GM23338 (cell line): ENCODE measurements at regions not wholly inside any gene's neighbourhood (a gene's known extent, or its start where the extent isn't known, plus 50 kb on each side); places are given as distances from the start of the nearest gene placed in this dataset.

Experiments used
- CREB1 ChIP-seq: fragments of 250-450 bp; sonication (Bioruptor Pico); IDR thresholded peaks from 2 replicates; pipeline ENCODE4 v1.5.0; 2020; ENCODE audit warnings: low read depth, mild to moderate bottlenecking, moderate library complexity
- EZH2 ChIP-seq: fragments of 200-600 bp; sonication (generic); IDR thresholded peaks from one replicate; pipeline ENCODE4 v1.8.0; 2017; ENCODE audit warnings: antibody characterized with exemption, mild to moderate bottlenecking, low read depth; ENCODE audit not compliant: unreplicated experiment
- EZH2phosphoT487 ChIP-seq: fragments of 200-600 bp; sonication (generic); IDR thresholded peaks from one replicate; pipeline ENCODE4 v1.8.1; 2018; ENCODE audit warnings: antibody characterized with exemption; ENCODE audit not compliant: unreplicated experiment
- JUNB ChIP-seq: IDR thresholded peaks from one replicate; pipeline ENCODE4 v1.6.1; 2016; ENCODE audit warnings: antibody characterized with exemption; ENCODE audit not compliant: unreplicated experiment
- POLR2AphosphoS5 ChIP-seq: IDR thresholded peaks from 2 replicates; pipeline ENCODE4 v1.6.1; 2016; ENCODE audit warnings: antibody characterized with exemption, low read depth
- STAT1 ChIP-seq: IDR thresholded peaks from one replicate; pipeline ENCODE4 v1.6.1; 2016; ENCODE audit warnings: antibody characterized with exemption; ENCODE audit not compliant: unreplicated experiment
- ZNF114 ChIP-seq: fragments of 250-450 bp; sonication (Bioruptor Pico); IDR thresholded peaks from 2 replicates; pipeline ENCODE4 v1.5.0; 2020; ENCODE audit warnings: mild to moderate bottlenecking, moderate library complexity
- TF ChIP-seq, protein P1 (sequence below), 2 experiments: fragments of 200-600 bp in 1 of 2; sonication (generic) in 1 of 2; conservative IDR thresholded peaks; 2 replicates each; pipeline versions ENCODE4 v1.5.1 to v1.6.1; 2016 to 2017; ENCODE audit warnings: antibody characterized with exemption in 2 of 2, low read depth in 2 of 2, mild to moderate bottlenecking in 2 of 2, moderate library complexity in 1 of 2
- TF ChIP-seq, protein P2 (sequence below): IDR thresholded peaks from one replicate; pipeline ENCODE4 v1.6.1; 2018; ENCODE audit warnings: antibody characterized with exemption; ENCODE audit not compliant: unreplicated experiment
- TF ChIP-seq, protein P3 (sequence below): IDR thresholded peaks from 2 replicates; pipeline ENCODE4 v1.6.1; 2016; ENCODE audit warnings: antibody characterized with exemption

DNA sequence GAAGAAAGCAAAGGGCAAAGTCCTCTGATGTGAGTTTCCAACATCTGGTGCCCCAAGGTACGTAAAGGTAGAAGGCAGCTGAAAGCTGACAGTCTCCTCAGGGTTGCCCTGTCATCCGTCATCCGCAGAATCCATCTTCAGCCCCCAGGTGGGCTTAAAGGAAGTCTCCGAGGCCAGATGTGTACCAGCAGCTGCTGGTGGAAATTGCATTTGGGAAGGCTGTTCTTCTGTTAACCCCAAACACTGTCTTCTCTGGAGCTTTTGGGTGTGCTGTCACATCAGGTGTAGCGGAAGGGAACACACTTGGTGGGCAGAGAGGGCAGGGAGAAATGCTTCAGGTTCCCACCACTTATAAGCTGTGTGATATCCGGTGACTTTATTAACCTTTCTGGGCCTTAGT lies 310.0 kb upstream of the GATB start:
- TF ChIP-seq, protein P1, sequence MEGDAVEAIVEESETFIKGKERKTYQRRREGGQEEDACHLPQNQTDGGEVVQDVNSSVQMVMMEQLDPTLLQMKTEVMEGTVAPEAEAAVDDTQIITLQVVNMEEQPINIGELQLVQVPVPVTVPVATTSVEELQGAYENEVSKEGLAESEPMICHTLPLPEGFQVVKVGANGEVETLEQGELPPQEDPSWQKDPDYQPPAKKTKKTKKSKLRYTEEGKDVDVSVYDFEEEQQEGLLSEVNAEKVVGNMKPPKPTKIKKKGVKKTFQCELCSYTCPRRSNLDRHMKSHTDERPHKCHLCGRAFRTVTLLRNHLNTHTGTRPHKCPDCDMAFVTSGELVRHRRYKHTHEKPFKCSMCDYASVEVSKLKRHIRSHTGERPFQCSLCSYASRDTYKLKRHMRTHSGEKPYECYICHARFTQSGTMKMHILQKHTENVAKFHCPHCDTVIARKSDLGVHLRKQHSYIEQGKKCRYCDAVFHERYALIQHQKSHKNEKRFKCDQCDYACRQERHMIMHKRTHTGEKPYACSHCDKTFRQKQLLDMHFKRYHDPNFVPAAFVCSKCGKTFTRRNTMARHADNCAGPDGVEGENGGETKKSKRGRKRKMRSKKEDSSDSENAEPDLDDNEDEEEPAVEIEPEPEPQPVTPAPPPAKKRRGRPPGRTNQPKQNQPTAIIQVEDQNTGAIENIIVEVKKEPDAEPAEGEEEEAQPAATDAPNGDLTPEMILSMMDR (conservative IDR thresholded peaks at IDR 0.05; ENCODE audit: low read depth in 2 of 2): no peak
- TF ChIP-seq POLR2AphosphoS5 (no peak), EZH2 (no peak), EZH2phosphoT487 (no peak), JUNB (no peak), CREB1 (CRISPR knock-in tag) (no peak), ZNF114 (no peak), STAT1 (no peak)
- TF ChIP-seq, protein P2, sequence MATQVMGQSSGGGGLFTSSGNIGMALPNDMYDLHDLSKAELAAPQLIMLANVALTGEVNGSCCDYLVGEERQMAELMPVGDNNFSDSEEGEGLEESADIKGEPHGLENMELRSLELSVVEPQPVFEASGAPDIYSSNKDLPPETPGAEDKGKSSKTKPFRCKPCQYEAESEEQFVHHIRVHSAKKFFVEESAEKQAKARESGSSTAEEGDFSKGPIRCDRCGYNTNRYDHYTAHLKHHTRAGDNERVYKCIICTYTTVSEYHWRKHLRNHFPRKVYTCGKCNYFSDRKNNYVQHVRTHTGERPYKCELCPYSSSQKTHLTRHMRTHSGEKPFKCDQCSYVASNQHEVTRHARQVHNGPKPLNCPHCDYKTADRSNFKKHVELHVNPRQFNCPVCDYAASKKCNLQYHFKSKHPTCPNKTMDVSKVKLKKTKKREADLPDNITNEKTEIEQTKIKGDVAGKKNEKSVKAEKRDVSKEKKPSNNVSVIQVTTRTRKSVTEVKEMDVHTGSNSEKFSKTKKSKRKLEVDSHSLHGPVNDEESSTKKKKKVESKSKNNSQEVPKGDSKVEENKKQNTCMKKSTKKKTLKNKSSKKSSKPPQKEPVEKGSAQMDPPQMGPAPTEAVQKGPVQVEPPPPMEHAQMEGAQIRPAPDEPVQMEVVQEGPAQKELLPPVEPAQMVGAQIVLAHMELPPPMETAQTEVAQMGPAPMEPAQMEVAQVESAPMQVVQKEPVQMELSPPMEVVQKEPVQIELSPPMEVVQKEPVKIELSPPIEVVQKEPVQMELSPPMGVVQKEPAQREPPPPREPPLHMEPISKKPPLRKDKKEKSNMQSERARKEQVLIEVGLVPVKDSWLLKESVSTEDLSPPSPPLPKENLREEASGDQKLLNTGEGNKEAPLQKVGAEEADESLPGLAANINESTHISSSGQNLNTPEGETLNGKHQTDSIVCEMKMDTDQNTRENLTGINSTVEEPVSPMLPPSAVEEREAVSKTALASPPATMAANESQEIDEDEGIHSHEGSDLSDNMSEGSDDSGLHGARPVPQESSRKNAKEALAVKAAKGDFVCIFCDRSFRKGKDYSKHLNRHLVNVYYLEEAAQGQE: no peak
- TF ChIP-seq, protein P3, sequence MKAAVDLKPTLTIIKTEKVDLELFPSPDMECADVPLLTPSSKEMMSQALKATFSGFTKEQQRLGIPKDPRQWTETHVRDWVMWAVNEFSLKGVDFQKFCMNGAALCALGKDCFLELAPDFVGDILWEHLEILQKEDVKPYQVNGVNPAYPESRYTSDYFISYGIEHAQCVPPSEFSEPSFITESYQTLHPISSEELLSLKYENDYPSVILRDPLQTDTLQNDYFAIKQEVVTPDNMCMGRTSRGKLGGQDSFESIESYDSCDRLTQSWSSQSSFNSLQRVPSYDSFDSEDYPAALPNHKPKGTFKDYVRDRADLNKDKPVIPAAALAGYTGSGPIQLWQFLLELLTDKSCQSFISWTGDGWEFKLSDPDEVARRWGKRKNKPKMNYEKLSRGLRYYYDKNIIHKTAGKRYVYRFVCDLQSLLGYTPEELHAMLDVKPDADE: no peak
